H9 (cell line): ENCODE measurements at regions not wholly inside any gene's neighbourhood (a gene's known extent, or its start where the extent isn't known, plus 50 kb on each side); places are given as distances from the start of the nearest gene placed in this dataset.
A peak's percentile ranks its signal among the peaks of the same experiment; 100 is the strongest.
"Not testable (repeated sequence)": the region's sequence is repeated elsewhere in the genome, so short reads cannot be mapped to it uniquely, and the experiment has no call there.

Experiments used
- DNase-seq: peaks from one replicate; pipeline ENCODE4 v3.0.0-alpha.2; 2017
- H2AFZ ChIP-seq: one replicate; pipeline ENCODE4 v1.6.1; 2013; ENCODE audit warnings: mild to moderate bottlenecking, low read length, control low read depth, moderate library complexity
- H2AK5ac ChIP-seq: 2 replicates; pipeline ENCODE4 v1.6.1; 2013; ENCODE audit warnings: low read length, control low read depth, mixed read lengths; ENCODE audit not compliant: insufficient read length
- H2BK120ac ChIP-seq: one replicate; pipeline ENCODE4 v1.6.1; 2013; ENCODE audit warnings: low read depth, mild to moderate bottlenecking, low read length, control low read depth, inconsistent platforms; ENCODE audit not compliant: poor library complexity, severe bottlenecking
- H2BK12ac ChIP-seq: 2 replicates; pipeline ENCODE4 v1.6.1; 2013; ENCODE audit warnings: low read length, control low read depth, mixed read lengths, low read depth; ENCODE audit not compliant: insufficient read length
- H2BK15ac ChIP-seq: 2 replicates; pipeline ENCODE4 v1.6.1; 2013; ENCODE audit warnings: low read depth, low read length, control low read depth
- H2BK20ac ChIP-seq: one replicate; pipeline ENCODE4 v1.6.1; 2013; ENCODE audit warnings: low read depth, mild to moderate bottlenecking, low read length, control low read depth, inconsistent platforms; ENCODE audit not compliant: poor library complexity, severe bottlenecking
- H2BK5ac ChIP-seq: 2 replicates; pipeline ENCODE4 v1.6.1; 2013; ENCODE audit warnings: low read length, control low read depth, mixed read lengths; ENCODE audit not compliant: insufficient read length
- H3K14ac ChIP-seq: 2 replicates; pipeline ENCODE4 v1.6.1; 2013; ENCODE audit warnings: low read length, control low read depth; ENCODE audit not compliant: insufficient read depth
- H3K18ac ChIP-seq: 2 replicates; pipeline ENCODE4 v1.6.1; 2013; ENCODE audit warnings: low read depth, mild to moderate bottlenecking, mixed read lengths, low read length, control low read depth; ENCODE audit not compliant: insufficient read length
- H3K23ac ChIP-seq: 2 replicates; pipeline ENCODE4 v1.6.1; 2013; ENCODE audit warnings: low read length, control low read depth, mixed read lengths, low read depth; ENCODE audit not compliant: insufficient read length
- H3K23me2 ChIP-seq: 2 replicates; pipeline ENCODE4 v1.6.1; 2013; ENCODE audit warnings: low read depth, mild to moderate bottlenecking, mixed read lengths, low read length, control low read depth; ENCODE audit not compliant: insufficient read length, poor library complexity, severe bottlenecking
- H3K27ac ChIP-seq: 2 replicates; pipeline ENCODE4 v1.5.1; 2013; ENCODE audit warnings: low read length, control low read depth, mixed read lengths, low read depth; ENCODE audit not compliant: insufficient read length
- H3K27me3 ChIP-seq: 2 replicates; pipeline ENCODE4 v1.6.1; 2013; ENCODE audit warnings: low read length, control low read depth, inconsistent platforms; ENCODE audit not compliant: insufficient read depth
- H3K4ac ChIP-seq: 2 replicates; pipeline ENCODE4 v1.6.1; 2013; ENCODE audit warnings: low read depth, mild to moderate bottlenecking, control low read depth, inconsistent platforms, low read length, moderate library complexity
- H3K4me1 ChIP-seq: 2 replicates; pipeline ENCODE4 v1.6.1; 2013; ENCODE audit warnings: low read length, control low read depth, inconsistent platforms; ENCODE audit not compliant: insufficient read depth
- H3K4me2 ChIP-seq: 2 replicates; pipeline ENCODE4 v1.6.1; 2013; ENCODE audit warnings: low read length, control low read depth, mixed read lengths; ENCODE audit not compliant: insufficient read length, insufficient read depth
- H3K56ac ChIP-seq: 2 replicates; pipeline ENCODE4 v1.6.1; 2013; ENCODE audit warnings: low read depth, mild to moderate bottlenecking, mixed read lengths, low read length, control low read depth; ENCODE audit not compliant: insufficient read length
- H3K79me1 ChIP-seq: 2 replicates; pipeline ENCODE4 v1.6.1; 2013; ENCODE audit warnings: low read depth, mild to moderate bottlenecking, moderate library complexity, low read length, control low read depth, inconsistent platforms; ENCODE audit not compliant: insufficient read depth, poor library complexity, severe bottlenecking
- H3K79me2 ChIP-seq: 2 replicates; pipeline ENCODE4 v1.6.1; 2013; ENCODE audit warnings: low read length, control low read depth, inconsistent platforms; ENCODE audit not compliant: insufficient read depth
- H3K9ac ChIP-seq: 2 replicates; pipeline ENCODE4 v1.6.1; 2013; ENCODE audit warnings: low read length, control low read depth, mixed read lengths; ENCODE audit not compliant: insufficient read length; ENCODE audit errors: extremely low read depth
- H3K9me3 ChIP-seq: one replicate; pipeline ENCODE4 v1.6.1; 2013; ENCODE audit warnings: low read depth, low read length, inconsistent platforms; ENCODE audit not compliant: control insufficient read depth
- H3T11ph ChIP-seq: one replicate; pipeline ENCODE4 v1.6.1; 2013; ENCODE audit warnings: mild to moderate bottlenecking, low read length, control low read depth, inconsistent platforms
- H4K20me1 ChIP-seq: one replicate; pipeline ENCODE4 v1.6.1; 2013; ENCODE audit not compliant: control insufficient read depth, insufficient read length, insufficient read depth
- H4K5ac ChIP-seq: 2 replicates; pipeline ENCODE4 v1.6.1; 2013; ENCODE audit warnings: low read depth, mild to moderate bottlenecking, mixed read lengths, low read length, control low read depth; ENCODE audit not compliant: insufficient read length
- H4K8ac ChIP-seq: replicated peaks from 2 replicates; pipeline ENCODE4 v1.6.1; 2013; ENCODE audit warnings: low read length, control low read depth, mixed read lengths, low read depth; ENCODE audit not compliant: insufficient read length
- H4K91ac ChIP-seq: 2 replicates; pipeline ENCODE4 v1.6.1; 2013; ENCODE audit warnings: low read depth, mild to moderate bottlenecking, moderate library complexity, mixed read lengths, low read length, control low read depth; ENCODE audit not compliant: insufficient read length
- H3K27ac Mint-ChIP-seq, 3 experiments: 2 replicates in 2 of 3; 3 replicates in 1 of 3; pipeline ENCODE4 v1.8.0; 2020 to 2021; ENCODE audit warnings: mixed read lengths in 3 of 3, mild to moderate bottlenecking in 1 of 3, moderate library complexity in 1 of 3
- H3K27me3 Mint-ChIP-seq: 2 replicates; pipeline ENCODE4 v1.8.0; 2021; ENCODE audit warnings: low read depth, mild to moderate bottlenecking, moderate library complexity, mixed read lengths
- H3K36me3 Mint-ChIP-seq, 3 experiments: 2 replicates in 2 of 3; 3 replicates in 1 of 3; pipeline ENCODE4 v1.8.0; 2020 to 2021; ENCODE audit warnings: low read depth in 3 of 3, mixed read lengths in 3 of 3; ENCODE audit not compliant: insufficient read depth in 1 of 3
- H3K4me1 Mint-ChIP-seq, 2 experiments: 2 replicates each; pipeline ENCODE4 v1.8.0; 2020; ENCODE audit warnings: mixed read lengths in 2 of 2
- H3K4me3 Mint-ChIP-seq, 2 experiments: 2 replicates in 1 of 2; 3 replicates in 1 of 2; pipeline ENCODE4 v1.8.0; 2020 to 2021; ENCODE audit warnings: mild to moderate bottlenecking in 2 of 2, mixed read lengths in 2 of 2, moderate library complexity in 1 of 2
- H3K9me3 Mint-ChIP-seq, 2 experiments: 2 replicates in 1 of 2; 3 replicates in 1 of 2; pipeline ENCODE4 v1.8.0; 2020; ENCODE audit warnings: mild to moderate bottlenecking in 2 of 2, mixed read lengths in 2 of 2, moderate library complexity in 1 of 2
- WGBS: extraction: QIAGEN DNeasy Blood & Tissue Kit; methylation state at CpG from one replicate; pipeline ENCODE4 v1.1.7; 2013; ENCODE audit warnings: missing lambda C conversion rate, low lambda C conversion rate, mixed read lengths; ENCODE audit not compliant: insufficient read length; ENCODE audit errors: extremely low coverage; 5-methylcytosine and 5-hydroxymethylcytosine counted together

- H3K4me2 ChIP-seq, H3K23ac ChIP-seq: not testable (repeated sequence)
Measured at GRCh38 chr11:71780771-71781170, 52.2 kb upstream of the DEFB108B start.

GRCh38 chr11:71781491-71781890 is 51.5 kb upstream of the DEFB108B start:
- Mint-ChIP-seq H3K4me1 (peaks cover 22 to 26% of the 10 kb centered on the region in 2 experiments), H3K27ac (0 out of 7 replicates have a peak overlapping the region, but pooled peaks of 1 of the 3 experiments have one; percentile 32)
- H2BK5ac ChIP-seq, H4K8ac ChIP-seq, H3K14ac ChIP-seq, H4K91ac ChIP-seq, H3K4me3 Mint-ChIP-seq, H2AK5ac ChIP-seq, H2AFZ ChIP-seq, H3K9me3 Mint-ChIP-seq, H4K5ac ChIP-seq, H3K79me2 ChIP-seq, H3K4ac ChIP-seq, H3K79me1 ChIP-seq, H3T11ph ChIP-seq, H3K56ac ChIP-seq, H3K27me3 Mint-ChIP-seq, H3K18ac ChIP-seq, H3K36me3 Mint-ChIP-seq, H2BK15ac ChIP-seq, H3K4me1 ChIP-seq, H2BK120ac ChIP-seq, H2BK20ac ChIP-seq, H4K20me1 ChIP-seq, H3K27me3 ChIP-seq, H3K27ac ChIP-seq, H3K9me3 ChIP-seq, H2BK12ac ChIP-seq, H3K23me2 ChIP-seq, H3K9ac ChIP-seq, H3K4me2 ChIP-seq, DNase-seq, H3K23ac ChIP-seq: not testable (repeated sequence)
- whole genome bisulfite sequencing: no CpG with 5 or more reads among the region's 5 CpGs

More at GRCh38 chr11:71780771-71781170, 52.2 kb upstream of the DEFB108B start:
- not testable (repeated sequence) for H3T11ph ChIP-seq, H3K14ac ChIP-seq, H3K27ac ChIP-seq, H3K23me2 ChIP-seq, H2BK15ac ChIP-seq, H3K27ac Mint-ChIP-seq, H3K9me3 ChIP-seq, DNase-seq, H2AFZ ChIP-seq, H2AK5ac ChIP-seq, H3K4ac ChIP-seq, H3K9me3 Mint-ChIP-seq, H3K4me1 ChIP-seq, H2BK12ac ChIP-seq, H2BK5ac ChIP-seq, H3K79me1 ChIP-seq, H3K27me3 ChIP-seq, H3K79me2 ChIP-seq, H3K18ac ChIP-seq, H3K9ac ChIP-seq, H3K56ac ChIP-seq, H4K20me1 ChIP-seq, H3K4me3 Mint-ChIP-seq, H2BK120ac ChIP-seq, H4K5ac ChIP-seq, H4K91ac ChIP-seq, H3K27me3 Mint-ChIP-seq, H4K8ac ChIP-seq, H3K36me3 Mint-ChIP-seq, H2BK20ac ChIP-seq
- WGBS: no CpG with 5 or more reads among the region's 6 CpGs
- peaks cover 17 to 21% of the 10 kb centered on the region in 2 experiments for H3K4me1 Mint-ChIP-seq
